ENCODE measurements at regions not wholly inside any gene's neighbourhood (a gene's known extent, or its start where the extent isn't known, plus 50 kb on each side); places are given as distances from the start of the nearest gene placed in this dataset.

GRCh38 chr6:103885446-103885845, 974.3 kb downstream of the HACE1 start (continued):
- TF ChIP-seq, protein P1, sequence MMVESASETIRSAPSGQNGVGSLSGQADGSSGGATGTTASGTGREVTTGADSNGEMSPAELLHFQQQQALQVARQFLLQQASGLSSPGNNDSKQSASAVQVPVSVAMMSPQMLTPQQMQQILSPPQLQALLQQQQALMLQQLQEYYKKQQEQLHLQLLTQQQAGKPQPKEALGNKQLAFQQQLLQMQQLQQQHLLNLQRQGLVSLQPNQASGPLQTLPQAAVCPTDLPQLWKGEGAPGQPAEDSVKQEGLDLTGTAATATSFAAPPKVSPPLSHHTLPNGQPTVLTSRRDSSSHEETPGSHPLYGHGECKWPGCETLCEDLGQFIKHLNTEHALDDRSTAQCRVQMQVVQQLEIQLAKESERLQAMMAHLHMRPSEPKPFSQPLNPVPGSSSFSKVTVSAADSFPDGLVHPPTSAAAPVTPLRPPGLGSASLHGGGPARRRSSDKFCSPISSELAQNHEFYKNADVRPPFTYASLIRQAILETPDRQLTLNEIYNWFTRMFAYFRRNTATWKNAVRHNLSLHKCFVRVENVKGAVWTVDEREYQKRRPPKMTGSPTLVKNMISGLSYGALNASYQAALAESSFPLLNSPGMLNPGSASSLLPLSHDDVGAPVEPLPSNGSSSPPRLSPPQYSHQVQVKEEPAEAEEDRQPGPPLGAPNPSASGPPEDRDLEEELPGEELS (CRISPR knock-in tag; IDR thresholded peaks at IDR 0.05), result no peak
- no peak for TF ChIP-seq ZNF219 (CRISPR knock-in tag; IDR thresholded peaks at IDR 0.05; ENCODE audit: borderline replicate concordance)
- TF ChIP-seq, protein P2, sequence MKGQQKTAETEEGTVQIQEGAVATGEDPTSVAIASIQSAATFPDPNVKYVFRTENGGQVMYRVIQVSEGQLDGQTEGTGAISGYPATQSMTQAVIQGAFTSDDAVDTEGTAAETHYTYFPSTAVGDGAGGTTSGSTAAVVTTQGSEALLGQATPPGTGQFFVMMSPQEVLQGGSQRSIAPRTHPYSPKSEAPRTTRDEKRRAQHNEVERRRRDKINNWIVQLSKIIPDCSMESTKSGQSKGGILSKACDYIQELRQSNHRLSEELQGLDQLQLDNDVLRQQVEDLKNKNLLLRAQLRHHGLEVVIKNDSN (CRISPR knock-in tag; IDR thresholded peaks at IDR 0.05), result no peak
- no peak for TF ChIP-seq SMAD4 (CRISPR knock-in tag; IDR thresholded peaks at IDR 0.05)
- no peak for TF ChIP-seq TP53 (CRISPR knock-in tag; IDR thresholded peaks at IDR 0.05)

DNA sequence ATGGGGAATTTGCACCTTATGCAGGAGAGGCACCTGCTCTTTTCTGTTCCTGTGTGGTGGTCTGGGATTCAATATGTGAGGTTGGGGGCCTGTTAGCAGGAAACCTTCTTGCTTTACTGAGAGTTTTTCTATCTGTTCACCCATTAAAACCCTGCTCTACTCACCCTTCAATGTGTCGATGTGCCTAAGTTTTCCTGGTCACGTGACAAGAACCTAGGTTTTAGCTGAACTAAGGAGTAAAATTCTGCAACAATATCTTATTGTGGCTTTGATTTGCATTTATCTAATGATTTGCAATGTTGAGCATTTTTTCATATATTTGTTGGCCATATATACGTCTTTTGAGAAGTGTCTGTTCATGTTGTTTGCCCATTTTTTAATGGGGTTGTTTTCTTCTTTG, 979.9 kb downstream of the HACE1 start:
- ChIA-PET CTCF (no interaction called here), POLR2A (no interaction called here)
- Mint-ChIP-seq H3K9me3 (peaks cover 43% of the 10 kb centered on the region), H3K36me3 (peaks cover 19% of the 10 kb centered on the region), H3K27me3 (ENCODE audit: low read depth) (no peaks in the 10 kb centered on the region), H3K27ac (no peak overlapping the region), H3K4me3 (no peak overlapping the region), H3K4me1 (peaks cover 10% of the 10 kb centered on the region)
- ATAC-seq, result no peak
- no peak for DNase-seq (ENCODE audit: low spot score)
- TF ChIP-seq MAX (CRISPR knock-in tag; IDR thresholded peaks at IDR 0.05), result no peak
- no peak for TF ChIP-seq GTF2I (CRISPR knock-in tag; conservative IDR thresholded peaks at IDR 0.05)
- TF ChIP-seq PRDM15 (CRISPR knock-in tag; IDR thresholded peaks at IDR 0.05), result no peak
- no peak for TF ChIP-seq HMGA2 (CRISPR knock-in tag; IDR thresholded peaks at IDR 0.05)
- no peak for TF ChIP-seq MYBL2 (CRISPR knock-in tag; IDR thresholded peaks at IDR 0.05)
- no peak for TF ChIP-seq SMAD3 (CRISPR knock-in tag; IDR thresholded peaks at IDR 0.05; ENCODE audit: borderline replicate concordance)
- TF ChIP-seq SP1 (CRISPR knock-in tag; conservative IDR thresholded peaks at IDR 0.05), result no peak
- TF ChIP-seq, protein P3, sequence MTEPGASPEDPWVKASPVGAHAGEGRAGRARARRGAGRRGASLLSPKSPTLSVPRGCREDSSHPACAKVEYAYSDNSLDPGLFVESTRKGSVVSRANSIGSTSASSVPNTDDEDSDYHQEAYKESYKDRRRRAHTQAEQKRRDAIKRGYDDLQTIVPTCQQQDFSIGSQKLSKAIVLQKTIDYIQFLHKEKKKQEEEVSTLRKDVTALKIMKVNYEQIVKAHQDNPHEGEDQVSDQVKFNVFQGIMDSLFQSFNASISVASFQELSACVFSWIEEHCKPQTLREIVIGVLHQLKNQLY (CRISPR knock-in tag; IDR thresholded peaks at IDR 0.05), result no peak
- TF ChIP-seq EMX1 (CRISPR knock-in tag; IDR thresholded peaks at IDR 0.05), result no peak

DNA sequence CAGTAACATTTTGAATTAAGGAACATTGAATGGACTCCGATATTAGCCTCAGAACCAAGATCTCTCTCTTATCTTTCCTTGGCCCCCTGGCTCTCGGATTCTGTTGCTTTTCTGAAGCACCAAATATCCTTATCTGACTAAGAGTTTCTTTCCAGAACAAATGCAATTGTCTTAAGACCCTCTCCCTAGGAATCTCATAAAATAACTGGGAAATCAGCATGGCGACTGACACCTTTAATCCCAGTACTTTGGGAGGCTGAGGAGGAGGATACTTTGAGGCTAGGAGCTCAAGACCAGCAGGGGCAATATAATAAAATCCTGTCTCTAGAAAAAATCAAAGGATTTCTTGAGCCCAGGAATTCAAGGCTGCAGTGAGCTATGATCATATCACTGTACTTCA, 984.5 kb downstream of the HACE1 start:
- Mint-ChIP-seq H3K27ac (no peak overlapping the region), H3K9me3 (peaks cover 26% of the 10 kb centered on the region), H3K4me3 (no peak overlapping the region), H3K27me3 (ENCODE audit: low read depth) (no peaks in the 10 kb centered on the region), H3K36me3 (peaks cover 13% of the 10 kb centered on the region), H3K4me1 (peaks cover 33% of the 10 kb centered on the region)
- TF ChIP-seq ZNF512 (CRISPR knock-in tag; IDR thresholded peaks at IDR 0.05; ENCODE audit: borderline replicate concordance) (no peak), ATF6 (CRISPR knock-in tag; IDR thresholded peaks at IDR 0.05) (no peak), ZNF232 (CRISPR knock-in tag; IDR thresholded peaks at IDR 0.05) (no peak), ETV6 (CRISPR knock-in tag; IDR thresholded peaks at IDR 0.05) (no peak), CREM (CRISPR knock-in tag; IDR thresholded peaks at IDR 0.05) (no peak)
- TF ChIP-seq, protein P4, sequence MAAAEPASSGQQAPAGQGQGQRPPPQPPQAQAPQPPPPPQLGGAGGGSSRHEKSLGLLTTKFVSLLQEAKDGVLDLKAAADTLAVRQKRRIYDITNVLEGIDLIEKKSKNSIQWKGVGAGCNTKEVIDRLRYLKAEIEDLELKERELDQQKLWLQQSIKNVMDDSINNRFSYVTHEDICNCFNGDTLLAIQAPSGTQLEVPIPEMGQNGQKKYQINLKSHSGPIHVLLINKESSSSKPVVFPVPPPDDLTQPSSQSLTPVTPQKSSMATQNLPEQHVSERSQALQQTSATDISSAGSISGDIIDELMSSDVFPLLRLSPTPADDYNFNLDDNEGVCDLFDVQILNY (CRISPR knock-in tag; IDR thresholded peaks at IDR 0.05), result no peak
- DNase-seq (ENCODE audit: low spot score) (no peak), ATAC-seq (no peak)
- POLR2A ChIA-PET, result no interaction called here
- CTCF ChIA-PET, result no interaction called here

Measured in WTC11 (cell line).